ENCODE measurements at regions not wholly inside any gene's neighbourhood (a gene's known extent, or its start where the extent isn't known, plus 50 kb on each side); places are given as distances from the start of the nearest gene placed in this dataset.
"Not testable (repeated sequence)": the region's sequence is repeated elsewhere in the genome, so short reads cannot be mapped to it uniquely, and the experiment has no call there.

DNA sequence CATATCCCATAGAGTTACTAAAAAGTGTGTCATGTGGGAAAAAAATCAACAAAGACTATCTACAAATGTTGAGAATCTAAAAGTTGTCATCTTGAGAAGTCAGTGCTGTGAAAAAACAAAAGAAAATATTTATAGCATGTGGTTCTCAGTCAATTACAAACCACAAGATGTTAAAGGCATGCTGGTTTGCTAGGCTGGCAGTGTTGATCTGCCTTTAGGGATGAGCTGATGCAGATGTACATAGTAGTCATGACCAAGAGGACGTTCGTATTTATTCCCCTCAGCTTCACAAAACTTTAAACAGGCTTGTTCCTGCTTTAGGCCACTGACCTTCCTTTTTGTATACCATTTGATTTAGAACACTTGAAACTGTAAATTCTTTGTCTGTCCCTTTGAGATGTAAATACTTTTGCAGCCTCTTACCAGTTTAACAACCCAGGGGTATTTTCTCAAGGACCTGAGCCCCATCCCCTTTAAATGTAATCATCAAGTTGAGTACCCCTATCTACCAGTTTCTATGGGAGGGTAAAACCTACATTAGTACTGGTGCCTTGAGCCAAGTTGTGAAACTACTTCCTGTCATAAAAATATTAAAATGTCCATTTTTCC lies 446.6 kb downstream of the KCNJ18 start:
- DNase-seq: no peak

GRCh38 chr17:22142091-22142490 lies 449.8 kb downstream of the KCNJ18 start:
- no peak for DNase-seq

- no peak for DNase-seq
Observed at GRCh38 chr17:22145605-22146178, 453.4 kb downstream of the KCNJ18 start.

- DNase-seq: no peak
Observed at GRCh38 chr17:22158364-22158763, 466.0 kb downstream of the KCNJ18 start.

DNA sequence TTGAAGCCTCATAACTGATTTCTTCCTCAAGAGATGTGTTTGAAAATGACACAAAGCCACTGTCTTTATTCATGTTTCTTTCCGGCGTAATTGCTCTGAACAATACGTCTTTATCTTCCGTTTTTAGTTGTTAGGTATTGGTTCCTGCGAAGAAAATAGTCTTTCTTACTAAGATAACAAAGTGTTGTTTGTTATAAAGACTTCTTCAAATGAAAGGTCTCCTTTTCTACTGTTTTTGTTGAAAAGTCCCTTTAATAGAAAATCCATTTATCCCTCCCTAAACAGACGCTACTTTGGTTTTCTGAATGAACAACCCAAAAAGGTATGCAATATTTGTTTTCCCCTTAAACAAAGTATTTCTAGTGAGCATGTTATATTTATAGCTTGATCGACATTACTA lies 469.1 kb downstream of the KCNJ18 start:
- no peak for DNase-seq

GRCh38 chr17:22171631-22172030 lies 479.3 kb downstream of the KCNJ18 start:
- DNase-seq: no peak

DNA sequence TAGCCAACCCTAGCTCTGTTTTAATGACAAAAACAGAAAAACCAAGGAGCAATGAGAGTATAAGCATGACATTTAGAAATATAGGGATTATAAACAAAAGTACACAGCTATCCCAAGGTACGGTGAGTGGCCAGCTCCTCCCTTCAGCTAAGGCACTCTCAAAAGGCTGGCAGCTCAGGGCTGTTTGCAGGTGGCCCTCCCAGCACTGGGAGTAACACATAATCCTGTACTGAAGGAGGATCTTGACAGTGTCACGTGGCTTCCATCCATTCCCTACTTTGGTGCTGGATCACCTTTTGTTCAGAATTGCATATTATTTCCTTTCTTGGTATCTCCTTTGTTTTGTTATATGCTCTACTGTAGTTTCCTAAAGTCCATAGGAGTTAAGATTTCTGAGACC lies 500.8 kb downstream of the KCNJ18 start:
- DNase-seq: no peak

DNA sequence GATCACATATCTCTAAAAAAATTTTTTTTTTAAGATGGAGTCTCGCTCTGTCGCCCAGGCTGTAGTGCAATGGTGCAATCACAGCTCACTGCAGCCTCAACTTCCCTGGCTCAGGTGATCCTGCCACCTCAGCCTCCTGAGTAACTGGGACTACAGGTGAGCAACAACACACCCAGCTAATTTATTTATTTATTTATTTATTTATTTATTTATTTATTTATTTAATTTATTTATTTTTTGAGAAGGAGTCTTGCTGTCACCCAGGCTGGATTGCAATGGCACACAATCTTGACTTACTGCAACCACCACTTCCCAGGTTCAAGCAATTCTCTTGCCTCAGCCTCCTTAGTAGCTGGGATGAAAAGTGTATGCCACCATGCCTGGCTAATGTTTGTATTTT lies 507.9 kb downstream of the KCNJ18 start:
- not testable (repeated sequence) for DNase-seq

GRCh38 chr17:22202702-22203101 lies 510.4 kb downstream of the KCNJ18 start:
- no peak for DNase-seq

DNA sequence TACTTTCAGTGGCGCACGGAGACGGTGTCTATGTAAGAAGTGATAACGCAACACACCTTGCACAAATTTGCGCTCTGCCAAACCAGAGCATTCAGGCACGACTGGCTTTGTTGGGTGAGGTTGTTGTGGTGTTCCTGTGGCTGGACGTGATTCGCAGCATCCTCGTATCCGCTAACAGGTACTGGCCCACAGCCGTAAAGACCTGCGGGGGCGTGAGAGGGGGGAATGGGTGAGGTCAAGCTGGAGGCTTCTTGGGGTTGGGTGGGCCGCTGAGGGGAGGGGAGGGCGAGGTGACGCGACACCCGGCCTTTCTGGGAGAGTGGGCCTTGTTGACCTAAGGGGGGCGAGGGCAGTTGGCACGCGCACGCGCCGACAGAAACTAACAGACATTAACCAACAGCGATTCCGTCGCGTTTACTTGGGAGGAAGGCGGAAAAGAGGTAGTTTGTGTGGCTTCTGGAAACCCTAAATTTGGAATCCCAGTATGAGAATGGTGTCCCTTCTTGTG lies 510.9 kb downstream of the KCNJ18 start:
- no peak for DNase-seq

DNA sequence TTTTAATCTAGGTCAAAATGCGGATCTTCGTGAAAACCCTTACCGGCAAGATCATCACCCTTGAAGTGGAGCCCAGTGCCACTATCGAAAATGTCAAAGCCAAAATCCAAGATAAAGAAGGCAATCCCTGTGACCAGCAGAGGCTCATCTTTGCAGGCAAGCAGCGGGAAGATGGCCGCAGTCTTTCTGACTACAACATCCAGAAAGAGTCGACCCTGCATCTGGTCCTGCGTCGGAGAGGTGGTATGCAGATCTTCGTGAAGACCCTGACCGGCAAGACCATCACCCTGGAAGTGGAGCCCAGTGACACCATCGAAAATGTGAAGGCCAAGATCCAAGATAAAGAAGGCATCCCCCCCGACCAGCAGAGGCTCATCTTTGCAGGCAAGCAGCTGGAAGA lies 511.8 kb downstream of the KCNJ18 start:
- not testable (repeated sequence) for DNase-seq

DNA sequence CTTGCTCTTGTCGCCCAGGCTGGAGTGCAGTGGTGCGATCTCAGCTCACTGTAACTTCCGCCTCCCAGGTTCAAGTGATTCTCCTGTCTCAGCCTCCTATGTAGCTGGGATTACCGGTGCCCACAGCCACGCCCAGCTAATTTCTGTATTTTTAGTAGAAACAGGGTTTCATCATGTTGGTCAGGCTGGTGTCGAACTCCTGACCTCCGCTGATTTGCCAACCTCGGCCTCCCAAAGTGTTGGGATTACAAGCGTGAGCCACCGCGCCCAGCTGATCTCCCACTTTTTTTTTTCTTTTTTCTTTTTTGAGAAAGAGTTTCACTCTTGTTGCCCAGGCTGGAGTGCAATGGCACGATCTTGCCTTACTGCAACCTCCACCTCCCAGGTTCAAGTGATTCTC lies 517.9 kb downstream of the KCNJ18 start:
- not testable (repeated sequence) for DNase-seq

DNA sequence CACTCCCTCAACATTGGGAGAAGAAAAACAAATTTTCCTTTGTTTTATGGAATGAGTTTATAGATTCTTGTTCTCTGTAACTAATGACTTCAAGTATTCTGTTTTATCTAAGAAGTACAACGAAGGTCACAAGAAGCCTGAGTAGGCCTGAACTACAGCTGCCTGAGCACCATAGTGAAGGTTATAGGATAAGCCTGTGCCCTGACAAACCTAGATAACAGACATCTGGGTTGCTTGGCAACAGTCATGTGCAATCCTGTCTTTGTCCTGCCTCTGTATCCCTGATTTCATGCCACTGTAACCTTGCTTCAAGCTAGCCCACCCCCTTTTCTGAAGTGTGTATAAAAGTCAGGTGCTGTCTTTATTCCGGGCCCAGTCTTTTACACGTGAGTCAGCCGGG lies 520.8 kb downstream of the KCNJ18 start:
- DNase-seq: not testable (repeated sequence)

DNA sequence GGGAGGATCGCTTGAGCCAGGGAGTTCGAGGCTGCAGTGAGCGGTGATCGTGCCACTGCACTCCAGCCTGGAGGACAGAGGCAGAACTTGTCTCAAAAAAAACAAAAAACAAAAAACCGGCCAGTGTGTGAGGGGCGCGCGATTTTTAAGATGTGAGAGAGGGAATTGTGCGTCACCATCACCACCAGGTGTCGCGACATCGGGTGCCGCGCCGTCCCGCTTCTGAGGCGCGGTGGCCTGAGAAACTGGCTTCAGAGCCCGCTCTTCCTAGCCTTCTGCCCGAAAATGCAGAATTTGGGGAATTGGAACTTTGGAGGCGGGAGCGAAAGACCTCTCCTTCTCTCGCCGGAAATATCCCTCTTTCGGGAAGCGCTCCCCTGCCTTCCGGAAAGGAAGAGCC lies 524.8 kb downstream of the KCNJ18 start:
- no peak for DNase-seq

DNA sequence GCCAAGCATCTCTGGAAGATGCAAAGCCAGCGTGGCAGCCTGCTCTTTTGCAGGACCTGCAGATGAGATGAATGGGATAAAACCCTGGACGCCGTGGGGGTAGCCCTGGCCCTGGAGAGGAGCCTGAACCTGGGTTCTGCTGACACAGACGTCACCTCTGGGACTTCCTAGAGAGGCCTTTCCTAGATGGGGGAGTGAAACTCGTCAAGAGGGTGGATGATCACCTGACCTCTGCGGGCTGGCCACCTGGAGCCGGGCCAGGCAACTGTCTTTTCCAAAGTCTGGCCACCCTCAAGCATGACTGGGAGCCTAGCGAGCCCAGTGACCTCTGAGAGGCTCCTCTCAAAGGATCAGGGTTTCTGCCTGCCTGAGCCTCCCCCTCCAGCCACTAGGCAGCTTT lies 529.0 kb downstream of the KCNJ18 start:
- DNase-seq: no peak

GRCh38 chr17:22226477-22226876 lies 534.2 kb downstream of the KCNJ18 start:
- DNase-seq: not testable (repeated sequence)

DNA sequence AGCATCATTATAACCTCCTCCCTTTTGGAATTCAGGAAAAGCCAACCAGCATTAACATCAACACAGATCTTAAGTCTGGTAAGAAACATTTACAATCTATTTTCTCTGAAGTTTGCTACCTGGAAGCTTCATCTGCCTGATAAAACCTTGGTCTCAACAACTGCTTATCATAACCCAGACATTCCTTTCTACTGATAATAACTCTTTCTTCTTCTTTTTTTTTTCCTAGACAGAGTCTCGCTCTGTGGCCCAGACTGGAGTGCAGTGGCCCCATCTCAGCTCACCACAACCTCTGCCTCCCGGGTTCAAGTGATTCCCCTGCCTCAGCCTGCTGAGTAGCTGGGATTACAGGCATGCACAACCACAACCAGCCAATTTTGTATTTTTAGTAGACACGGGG lies 534.6 kb downstream of the KCNJ18 start:
- not testable (repeated sequence) for DNase-seq

DNA sequence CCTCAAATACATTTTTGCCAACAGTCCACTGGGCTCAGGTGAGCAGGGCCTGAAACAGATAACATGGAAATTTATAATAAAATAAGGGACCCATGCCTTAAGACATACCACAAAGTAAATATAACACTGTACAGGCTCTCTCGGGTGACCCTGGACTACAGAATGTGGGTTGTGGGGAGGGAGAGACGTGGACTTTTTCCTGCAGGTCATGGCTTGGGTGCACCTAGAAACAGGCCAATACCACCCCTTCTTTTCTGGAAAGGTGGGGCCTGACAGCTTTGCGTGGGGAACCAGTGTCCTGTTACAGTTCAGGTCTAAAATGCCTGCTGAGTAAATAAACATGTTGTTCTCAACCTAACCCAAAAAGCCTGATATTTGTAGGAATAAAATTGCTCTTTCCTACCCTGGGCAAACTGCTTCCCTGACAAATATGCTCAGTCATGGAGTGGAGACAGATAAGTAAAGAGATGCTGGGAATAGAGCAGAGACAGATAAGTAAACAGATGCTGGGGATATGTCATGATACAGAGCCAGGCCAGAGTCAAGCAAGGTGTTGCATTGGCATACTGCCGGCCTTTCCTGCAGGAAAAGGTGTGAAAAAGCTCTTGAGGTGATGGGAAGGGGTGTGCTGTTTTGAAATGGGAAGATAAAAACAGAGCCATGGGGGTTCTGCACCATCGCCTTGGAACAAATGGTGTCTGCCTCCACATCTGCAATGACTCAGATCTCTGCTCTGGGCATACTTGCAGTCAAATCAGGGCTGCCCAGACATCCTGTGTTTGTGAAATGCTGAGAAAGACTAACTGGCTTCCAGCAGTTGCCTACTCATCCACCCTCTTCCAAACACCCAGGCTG lies 535.6 kb downstream of the KCNJ18 start:
- not testable (repeated sequence) for DNase-seq

DNA sequence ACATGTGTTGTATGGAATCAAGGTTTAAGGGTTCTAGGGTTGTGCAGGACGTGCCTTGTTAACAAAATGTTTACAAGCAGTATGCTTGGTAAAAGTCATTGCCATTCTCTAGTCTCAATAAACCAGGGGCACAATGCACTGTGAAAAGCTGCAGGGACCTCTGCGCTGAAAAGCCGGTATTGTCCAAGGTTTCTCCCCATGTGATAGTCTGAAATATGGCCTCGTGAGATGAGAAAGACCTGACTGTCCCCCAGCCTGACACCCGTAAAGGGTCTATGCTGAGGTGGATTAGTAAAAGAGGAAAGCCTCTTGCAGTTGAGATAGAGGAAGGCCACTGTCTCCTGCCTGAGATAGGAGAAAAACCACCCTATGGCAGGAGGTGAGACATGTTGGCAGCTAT lies 537.5 kb downstream of the KCNJ18 start:
- DNase-seq: not testable (repeated sequence)

DNA sequence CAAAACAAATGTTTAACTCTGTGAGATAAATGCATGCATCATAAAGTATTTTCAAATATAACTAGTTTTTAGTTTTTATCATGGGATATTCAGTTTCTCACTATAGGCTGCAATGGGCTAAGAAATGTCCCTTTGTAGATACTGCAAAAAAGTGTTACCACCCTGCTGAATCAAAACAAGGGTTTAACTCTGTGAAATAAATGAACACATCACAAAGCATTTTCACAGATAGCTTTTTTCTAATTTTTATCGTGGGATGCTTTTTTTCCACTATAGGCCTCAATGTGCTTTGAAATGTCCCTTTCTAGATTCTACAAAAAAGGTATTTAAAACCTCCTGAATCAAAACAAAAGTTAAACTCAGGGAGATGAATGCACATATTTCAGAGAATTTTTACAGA lies 541.1 kb downstream of the KCNJ18 start:
- no peak for DNase-seq

DNA sequence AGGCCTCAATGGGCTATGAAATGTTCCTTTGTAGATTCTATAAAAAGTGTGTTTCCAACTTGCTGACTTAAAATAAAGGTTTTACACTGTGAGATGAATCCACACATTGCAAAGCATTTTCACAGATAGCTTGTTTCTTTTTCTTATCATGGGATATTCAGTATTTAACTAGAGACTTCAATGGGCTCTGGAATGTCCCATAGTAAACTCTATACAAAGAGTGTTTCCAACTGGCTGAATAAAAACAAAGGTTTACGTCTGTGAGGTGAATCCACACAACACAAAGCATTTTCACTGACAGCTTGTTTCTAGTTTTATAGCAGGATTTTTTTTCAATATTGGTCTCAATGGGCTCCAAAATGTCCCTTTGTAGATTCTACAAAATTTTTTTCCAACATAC lies 550.1 kb downstream of the KCNJ18 start:
- DNase-seq: no peak

GRCh38 chr17:22251498-22251897 lies 559.2 kb downstream of the KCNJ18 start:
- no peak for DNase-seq

DNA sequence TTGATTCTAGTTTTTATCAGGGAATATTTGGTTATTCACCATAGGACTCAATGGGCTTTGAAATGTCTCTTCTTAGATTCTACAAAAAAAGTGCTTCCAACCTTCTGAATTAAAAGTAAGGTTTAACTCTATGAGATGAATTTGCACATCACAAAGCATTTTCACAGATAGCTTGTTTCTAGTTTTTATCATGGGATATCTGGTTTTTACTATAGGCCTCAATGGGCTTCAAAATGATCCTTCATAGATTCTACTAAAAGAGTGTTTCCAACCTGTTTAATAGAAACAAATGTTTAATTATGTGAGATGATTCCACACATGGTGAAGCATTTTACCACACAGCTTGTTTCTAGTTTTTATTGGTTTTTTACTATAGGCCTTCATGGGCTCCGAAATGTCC lies 560.7 kb downstream of the KCNJ18 start:
- no peak for DNase-seq

DNA sequence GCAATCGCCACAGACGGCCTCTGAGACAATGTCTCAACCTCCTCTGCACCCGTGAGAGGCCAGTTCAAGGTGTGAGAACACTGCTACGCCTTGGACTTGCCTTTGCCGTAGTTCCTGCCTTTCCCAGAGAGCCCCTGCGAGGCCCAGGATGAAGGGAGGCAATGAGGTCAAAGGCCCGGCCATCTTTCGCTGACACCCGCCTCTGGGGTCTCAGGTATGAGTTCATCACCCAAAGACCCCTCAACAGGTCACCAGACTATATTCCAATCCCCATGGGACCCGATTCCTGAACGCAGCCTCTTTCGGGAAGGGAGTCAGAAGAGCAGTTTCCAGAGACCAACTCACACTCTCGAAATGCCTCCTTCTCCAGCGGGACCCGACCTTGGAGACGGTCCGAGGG lies 573.5 kb downstream of the KCNJ18 start:
- DNase-seq: no peak

Measured in DMS 273 treated with DMSO at 0.1 percent for 48 hours (cell line).